Osteoblast (primary cell): ENCODE measurements at regions not wholly inside any gene's neighbourhood (a gene's known extent, or its start where the extent isn't known, plus 50 kb on each side); places are given as distances from the start of the nearest gene placed in this dataset.

Experiments used
- DNase-seq: peaks from one replicate; pipeline ENCODE4 v3.0.0; 2011; ENCODE audit warnings: low spot score, mixed read lengths; ENCODE audit not compliant: insufficient read length; ENCODE audit errors: missing footprints
- H2AFZ ChIP-seq: 2 replicates; pipeline ENCODE4 v1.6.0; 2011; ENCODE audit warnings: mild to moderate bottlenecking, low read length
- H3K27ac ChIP-seq: 2 replicates; pipeline ENCODE4 v1.5.1; 2011; ENCODE audit warnings: mild to moderate bottlenecking, low read depth, low read length, moderate library complexity
- H3K27me3 ChIP-seq: 2 replicates; pipeline ENCODE4 v1.6.0; 2012; ENCODE audit warnings: mild to moderate bottlenecking, control low read depth, inconsistent platforms, low read length, moderate library complexity; ENCODE audit not compliant: insufficient read depth
- H3K36me3 ChIP-seq: 2 replicates; pipeline ENCODE4 v1.5.1; 2011; ENCODE audit warnings: mild to moderate bottlenecking, low read length, control low read depth, moderate library complexity; ENCODE audit not compliant: insufficient read depth
- H3K4me1 ChIP-seq: 2 replicates; pipeline ENCODE4 v1.5.1; 2011; ENCODE audit warnings: mild to moderate bottlenecking, low read length, control low read depth, moderate library complexity; ENCODE audit not compliant: insufficient read depth
- H3K4me2 ChIP-seq: 2 replicates; pipeline ENCODE4 v1.6.0; 2011; ENCODE audit warnings: mild to moderate bottlenecking, low read length; ENCODE audit not compliant: insufficient read depth
- H3K4me3 ChIP-seq: fragments of 200-600 bp; sonication (generic); 3 replicates; pipeline ENCODE4 v1.5.1; 2012; ENCODE audit warnings: mild to moderate bottlenecking, low read length, inconsistent platforms; ENCODE audit not compliant: insufficient read depth
- H3K79me2 ChIP-seq: 2 replicates; pipeline ENCODE4 v1.6.0; 2012; ENCODE audit warnings: mild to moderate bottlenecking, low read length, control low read depth, inconsistent platforms; ENCODE audit not compliant: insufficient read depth
- H3K9me3 ChIP-seq: 2 replicates; pipeline ENCODE4 v1.5.1; 2011; ENCODE audit warnings: low read depth, low read length, control low read depth
- H4K20me1 ChIP-seq: 2 replicates; pipeline ENCODE4 v1.6.0; 2012; ENCODE audit warnings: mild to moderate bottlenecking, low read length, control low read depth; ENCODE audit not compliant: insufficient read depth
- CTCF ChIP-seq: IDR thresholded peaks from 2 replicates; pipeline ENCODE4 v1.5.1; 2011; ENCODE audit warnings: mild to moderate bottlenecking, low read depth, low read length, moderate library complexity; ENCODE audit errors: extremely low read depth

DNA sequence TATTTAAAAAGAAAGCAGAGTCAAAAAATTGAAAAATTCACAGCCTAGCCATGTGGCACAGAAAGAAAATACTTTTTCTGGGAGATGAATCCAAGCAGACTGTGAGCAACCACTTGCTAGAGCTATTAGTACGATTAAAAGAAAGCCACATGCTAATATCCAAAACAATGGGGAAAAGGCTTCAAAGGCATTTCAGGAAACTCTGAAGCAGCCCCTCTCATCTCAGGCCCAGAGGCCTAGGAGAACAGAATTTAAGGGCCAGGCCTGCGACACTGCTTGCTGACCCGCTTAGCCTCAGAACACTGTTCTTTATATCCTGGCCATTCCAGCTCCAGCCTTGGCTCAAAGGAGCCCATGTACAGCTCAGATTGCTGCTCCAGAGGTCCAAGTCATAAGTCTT is 1257.0 kb upstream of the CDH18 start:
- TF ChIP-seq CTCF, result no peak
- no peak overlapping the region for H3K27ac ChIP-seq
- no peak overlapping the region for H3K4me2 ChIP-seq

DNA sequence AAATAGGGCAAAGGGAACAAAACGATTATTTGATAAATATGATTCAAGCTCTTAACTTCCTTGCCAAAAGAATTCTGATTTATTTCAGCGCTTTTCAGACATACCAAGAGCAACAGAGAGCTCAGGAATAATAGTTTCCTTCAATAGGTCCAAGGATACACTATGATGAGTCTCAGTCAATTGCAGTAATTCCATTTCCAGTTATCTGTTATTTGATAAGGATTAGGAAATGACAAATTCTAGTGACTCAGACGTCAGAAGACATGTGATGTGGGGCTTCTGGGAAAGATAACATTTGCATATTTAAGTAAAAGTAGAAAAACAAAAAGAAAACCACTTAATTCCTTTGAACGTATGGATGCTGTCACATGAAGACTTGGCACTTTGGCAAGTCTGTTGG is 1250.8 kb upstream of the CDH18 start:
- Histone ChIP-seq H3K36me3 (no peaks in the 10 kb centered on the region), H2AFZ (no peak overlapping the region), H3K79me2 (no peaks in the 10 kb centered on the region), H3K27ac (no peak overlapping the region), H3K4me2 (no peak overlapping the region), H3K27me3 (no peaks in the 10 kb centered on the region), H3K4me1 (no peaks in the 10 kb centered on the region), H3K9me3 (peaks cover 2% of the 10 kb centered on the region), H4K20me1 (no peaks in the 10 kb centered on the region), H3K4me3 (no peak overlapping the region)
- DNase-seq, result no peak
- TF ChIP-seq CTCF, result no peak

More for the DNA sequence above, 1257.0 kb upstream of the CDH18 start:
- H3K27me3 ChIP-seq, result no peaks in the 10 kb centered on the region
- H3K79me2 ChIP-seq, result no peaks in the 10 kb centered on the region
- no peak overlapping the region for H3K4me3 ChIP-seq
- H2AFZ ChIP-seq, result no peak overlapping the region
- no peaks in the 10 kb centered on the region for H3K9me3 ChIP-seq
- H3K36me3 ChIP-seq, result no peaks in the 10 kb centered on the region
- DNase-seq, result no peak
- no peaks in the 10 kb centered on the region for H3K4me1 ChIP-seq
- no peaks in the 10 kb centered on the region for H4K20me1 ChIP-seq

- Histone ChIP-seq H3K4me1 (no peaks in the 10 kb centered on the region), H3K36me3 (no peaks in the 10 kb centered on the region), H3K9me3 (peaks cover 2% of the 10 kb centered on the region), H3K4me2 (no peak overlapping the region), H2AFZ (no peak overlapping the region), H3K27me3 (no peaks in the 10 kb centered on the region), H3K27ac (no peak overlapping the region), H4K20me1 (no peaks in the 10 kb centered on the region), H3K4me3 (no peak overlapping the region), H3K79me2 (no peaks in the 10 kb centered on the region)
- DNase-seq, result no peak
- TF ChIP-seq CTCF, result no peak
Observed at GRCh38 chr5:21237461-21237860, 1249.5 kb upstream of the CDH18 start.

- H2AFZ ChIP-seq, result no peak overlapping the region
- no peaks in the 10 kb centered on the region for H3K79me2 ChIP-seq
- no peak overlapping the region for H3K4me3 ChIP-seq
- DNase-seq, result no peak
- no peak overlapping the region for H3K27ac ChIP-seq
- H3K4me1 ChIP-seq, result no peaks in the 10 kb centered on the region
- no peaks in the 10 kb centered on the region for H3K36me3 ChIP-seq
- no peaks in the 10 kb centered on the region for H4K20me1 ChIP-seq
- H3K27me3 ChIP-seq, result no peaks in the 10 kb centered on the region
- no peak overlapping the region for H3K4me2 ChIP-seq
- H3K9me3 ChIP-seq, result peaks cover 2% of the 10 kb centered on the region
- TF ChIP-seq CTCF, result no peak
Observed at GRCh38 chr5:21236971-21237427, 1249.0 kb upstream of the CDH18 start.
